ENCODE measurements at regions not wholly inside any gene's neighbourhood (a gene's known extent, or its start where the extent isn't known, plus 50 kb on each side); places are given as distances from the start of the nearest gene placed in this dataset.

DNA sequence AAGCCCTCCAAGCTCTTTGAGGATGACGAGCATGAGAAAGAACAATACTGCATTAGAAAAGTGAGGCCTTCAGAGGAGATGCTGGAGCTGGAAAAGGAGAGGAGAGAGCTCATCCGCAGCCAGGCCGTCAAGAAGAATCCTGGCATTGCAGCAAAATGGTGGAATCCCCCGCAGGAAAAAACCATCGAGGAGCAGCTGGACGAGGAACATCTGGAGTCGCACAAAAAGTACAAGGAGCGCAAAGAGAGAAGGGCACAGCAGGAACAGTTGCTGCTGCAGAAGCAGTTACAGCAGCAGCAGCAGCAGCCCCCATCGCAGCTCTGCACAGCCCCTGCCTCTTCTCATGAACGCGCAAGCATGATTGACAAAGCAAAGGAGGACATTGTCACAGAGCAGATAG lies 71.2 kb downstream of the C9orf152 start:
- Mint-ChIP-seq H3K36me3 (ENCODE audit: low read depth) (peaks cover 15% of the 10 kb centered on the region), H3K27ac (no peak overlapping the region), H3K4me3 (no peak overlapping the region), H3K9me3 (ENCODE audit: low read depth) (no peaks in the 10 kb centered on the region), H3K4me1 (peaks cover 4% of the 10 kb centered on the region), H3K27me3 (no peaks in the 10 kb centered on the region)
- POLR2A ChIA-PET = no interaction called here
- no peak for DNase-seq
- intact Hi-C loops (cut with DNase I, micrococcal nuclease) = no loop called here
- no peak for ATAC-seq
- CTCF ChIA-PET = interaction anchor here (0.7 to 1.0 kb wide), 2 partner anchors 15 to 47 kb away, joined by 3 read pairs; no protein-coding TSS in a partner anchor

DNA sequence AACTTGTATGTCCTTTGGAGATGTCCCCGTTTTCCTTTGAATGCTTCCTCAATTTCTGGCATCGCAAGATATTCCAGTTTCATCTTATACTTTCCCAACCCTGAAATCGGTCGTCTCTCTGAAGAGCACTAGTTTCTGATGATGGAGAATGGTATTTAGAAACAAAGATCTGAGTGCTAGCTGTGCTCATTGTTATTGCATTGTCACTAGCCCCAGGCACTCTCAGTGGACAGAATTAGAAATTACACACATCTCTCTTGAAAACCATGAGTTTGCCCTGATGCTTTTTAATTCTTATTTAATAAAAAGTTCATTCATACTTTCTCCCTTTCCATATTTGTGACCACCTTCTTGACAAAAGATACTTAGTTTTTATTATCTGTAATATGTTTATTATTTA lies 67.7 kb downstream of the C9orf152 start:
- no peak overlapping the region for H3K27ac Mint-ChIP-seq

DNA sequence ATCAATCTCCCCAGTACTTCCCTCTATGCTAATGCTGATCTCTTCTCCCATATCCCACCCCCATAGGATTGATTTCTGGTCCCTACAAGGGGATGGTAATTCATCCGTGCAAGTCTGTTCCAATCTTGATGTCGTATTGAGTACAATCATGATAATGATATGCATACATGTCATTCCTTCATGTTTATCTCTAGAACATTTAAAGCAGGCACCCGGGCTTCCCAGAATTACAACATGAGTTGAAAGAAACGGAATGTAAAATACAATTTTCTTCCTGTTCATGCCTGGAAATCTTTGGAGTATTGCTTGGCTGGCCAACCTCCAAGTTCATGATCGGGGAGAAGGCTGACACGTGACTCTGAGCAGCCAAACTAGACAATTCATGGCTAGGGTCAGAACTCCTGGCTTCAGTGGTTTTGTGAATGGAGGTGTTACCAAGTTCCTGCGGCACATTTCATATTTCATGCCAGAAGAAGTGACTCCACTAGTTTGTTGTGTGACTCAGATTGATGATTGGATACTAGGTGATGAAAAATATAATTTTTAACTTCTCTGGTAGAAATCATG lies 66.6 kb downstream of the C9orf152 start:
- H3K36me3 Mint-ChIP-seq (ENCODE audit: low read depth) = peaks cover 15% of the 10 kb centered on the region
- no peak overlapping the region for H3K4me3 Mint-ChIP-seq
- no peak overlapping the region for H3K27ac Mint-ChIP-seq
- ATAC-seq (no peak), DNase-seq (no peak)
- POLR2A ChIA-PET = no interaction called here
- no peaks in the 10 kb centered on the region for H3K9me3 Mint-ChIP-seq (ENCODE audit: low read depth)
- CTCF ChIA-PET = no interaction called here
- H3K27me3 Mint-ChIP-seq = no peaks in the 10 kb centered on the region
- peaks cover 26% of the 10 kb centered on the region for H3K4me1 Mint-ChIP-seq
- intact Hi-C loops (cut with DNase I, micrococcal nuclease) = no loop called here

More for the DNA sequence above, 67.7 kb downstream of the C9orf152 start:
- ATAC-seq (no peak), DNase-seq (no peak)
- H3K4me1 Mint-ChIP-seq = peaks cover 24% of the 10 kb centered on the region
- no peak overlapping the region for H3K4me3 Mint-ChIP-seq
- intact Hi-C loops (cut with DNase I, micrococcal nuclease) = no loop called here
- H3K27me3 Mint-ChIP-seq = no peaks in the 10 kb centered on the region
- H3K9me3 Mint-ChIP-seq (ENCODE audit: low read depth) = no peaks in the 10 kb centered on the region
- CTCF ChIA-PET = interaction anchor here (0.5 kb wide), 1 partner anchor 566 kb away, joined by 4 read pairs; no protein-coding TSS in a partner anchor
- peaks cover 15% of the 10 kb centered on the region for H3K36me3 Mint-ChIP-seq (ENCODE audit: low read depth)
- POLR2A ChIA-PET = no interaction called here

DNA sequence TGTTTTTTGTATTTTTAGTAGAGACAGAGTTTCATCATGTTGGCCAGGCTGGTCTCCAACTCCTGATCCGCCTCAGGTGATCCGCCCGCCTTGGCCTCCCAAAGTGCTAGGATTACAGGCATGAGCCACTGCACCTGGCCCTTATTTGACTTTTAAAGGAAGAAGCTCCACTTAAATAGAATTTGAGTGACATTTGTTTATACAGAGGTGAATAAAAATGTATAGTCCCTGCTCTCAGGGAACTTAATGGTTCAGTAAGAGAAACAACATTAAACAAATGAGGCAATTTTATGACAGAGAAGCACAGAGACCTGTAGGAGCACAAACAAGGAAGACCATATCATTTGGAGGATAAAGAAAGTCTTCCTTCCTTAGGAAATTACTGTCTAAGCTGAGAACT lies 65.7 kb downstream of the C9orf152 start:
- POLR2A ChIA-PET = no interaction called here
- no peak overlapping the region for H3K4me3 Mint-ChIP-seq
- H3K4me1 Mint-ChIP-seq = peaks cover 33% of the 10 kb centered on the region
- CTCF ChIA-PET = interaction anchor here (1.0 to 1.5 kb wide), 3 partner anchors 9 to 17 kb away, joined by 3 to 6 read pairs (median 3); no protein-coding TSS in a partner anchor
- DNase-seq (no peak), ATAC-seq (no peak)
- peaks cover 11% of the 10 kb centered on the region for H3K36me3 Mint-ChIP-seq (ENCODE audit: low read depth)
- no peaks in the 10 kb centered on the region for H3K27me3 Mint-ChIP-seq
- no peaks in the 10 kb centered on the region for H3K9me3 Mint-ChIP-seq (ENCODE audit: low read depth)
- intact Hi-C loops (cut with DNase I, micrococcal nuclease) = no loop called here
- peak overlapping the region; percentile 56 for H3K27ac Mint-ChIP-seq

DNA sequence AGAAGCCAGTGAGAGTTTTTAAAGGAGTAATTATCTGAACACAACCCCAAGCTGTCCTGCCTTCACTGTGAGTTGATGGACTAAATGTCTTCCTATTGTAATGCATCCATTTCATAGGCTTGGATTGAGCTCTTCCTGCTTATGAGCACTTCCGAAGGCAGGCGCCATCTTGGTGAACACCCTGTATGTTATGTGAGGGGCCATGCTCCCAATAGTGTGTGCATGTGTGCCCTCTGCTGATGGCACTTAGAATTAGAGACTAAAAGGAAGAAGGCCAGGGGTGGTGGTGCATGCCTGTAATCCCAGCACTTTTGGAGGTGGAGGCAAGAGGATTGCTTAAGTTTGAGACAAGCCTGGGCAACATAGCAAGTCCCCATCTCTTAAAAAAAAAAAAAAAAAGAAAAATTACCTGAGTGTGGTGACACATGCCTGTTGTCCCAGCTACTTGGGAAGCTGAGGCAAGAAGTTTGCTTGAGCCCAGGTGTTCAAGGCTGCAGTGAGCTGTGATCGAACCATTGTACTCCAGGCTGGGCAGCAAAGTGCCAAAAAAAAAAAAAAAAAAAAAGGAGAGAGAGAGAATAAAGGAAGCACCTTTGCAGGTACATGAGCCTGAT lies 65.0 kb downstream of the C9orf152 start:
- Mint-ChIP-seq H3K27ac (peak overlapping the region; percentile 87), H3K4me1 (peaks cover 40% of the 10 kb centered on the region), H3K36me3 (ENCODE audit: low read depth) (peaks cover 7% of the 10 kb centered on the region), H3K9me3 (ENCODE audit: low read depth) (no peaks in the 10 kb centered on the region), H3K4me3 (no peak overlapping the region), H3K27me3 (no peaks in the 10 kb centered on the region)
- peak; percentile 23 for DNase-seq
- ChIA-PET POLR2A (no interaction called here), CTCF (interaction anchor here (0.9 to 1.5 kb wide), 4 partner anchors 8 to 242 kb away, joined by 3 to 6 read pairs (median 3); no protein-coding TSS in a partner anchor)
- intact Hi-C loops (cut with DNase I, micrococcal nuclease) = no loop called here
- ATAC-seq = no peak

DNA sequence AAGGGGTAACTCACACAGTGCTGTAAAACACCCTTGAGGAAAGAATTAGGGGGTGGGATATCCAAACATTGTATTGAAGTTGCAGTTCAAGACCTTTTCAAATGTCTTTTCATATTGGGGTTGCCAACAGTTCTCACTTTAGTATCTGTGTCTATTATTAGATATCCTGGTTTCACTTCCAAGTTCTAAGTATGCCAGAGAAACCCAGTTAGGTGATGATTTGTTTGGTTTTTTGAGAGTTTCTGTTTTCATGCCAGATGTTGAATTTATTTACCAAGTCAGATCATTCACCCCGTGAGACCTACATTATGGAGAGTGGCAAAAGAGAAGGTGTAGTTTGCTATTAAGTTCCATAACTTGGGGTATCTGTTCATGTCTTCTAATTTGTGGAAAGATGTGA lies 64.5 kb downstream of the C9orf152 start:
- Mint-ChIP-seq H3K27me3 (no peaks in the 10 kb centered on the region), H3K9me3 (ENCODE audit: low read depth) (no peaks in the 10 kb centered on the region), H3K4me3 (no peak overlapping the region), H3K27ac (peak overlapping the region; percentile 87), H3K4me1 (peaks cover 45% of the 10 kb centered on the region), H3K36me3 (ENCODE audit: low read depth) (peaks cover 5% of the 10 kb centered on the region)
- ATAC-seq (no peak), DNase-seq (no peak)
- ChIA-PET POLR2A (no interaction called here), CTCF (interaction anchor here (0.8 to 2.1 kb wide), 8 partner anchors 9 to 242 kb away, joined by 3 to 10 read pairs (median 3); no protein-coding TSS in a partner anchor)
- intact Hi-C loops (cut with DNase I, micrococcal nuclease) = no loop called here

DNA sequence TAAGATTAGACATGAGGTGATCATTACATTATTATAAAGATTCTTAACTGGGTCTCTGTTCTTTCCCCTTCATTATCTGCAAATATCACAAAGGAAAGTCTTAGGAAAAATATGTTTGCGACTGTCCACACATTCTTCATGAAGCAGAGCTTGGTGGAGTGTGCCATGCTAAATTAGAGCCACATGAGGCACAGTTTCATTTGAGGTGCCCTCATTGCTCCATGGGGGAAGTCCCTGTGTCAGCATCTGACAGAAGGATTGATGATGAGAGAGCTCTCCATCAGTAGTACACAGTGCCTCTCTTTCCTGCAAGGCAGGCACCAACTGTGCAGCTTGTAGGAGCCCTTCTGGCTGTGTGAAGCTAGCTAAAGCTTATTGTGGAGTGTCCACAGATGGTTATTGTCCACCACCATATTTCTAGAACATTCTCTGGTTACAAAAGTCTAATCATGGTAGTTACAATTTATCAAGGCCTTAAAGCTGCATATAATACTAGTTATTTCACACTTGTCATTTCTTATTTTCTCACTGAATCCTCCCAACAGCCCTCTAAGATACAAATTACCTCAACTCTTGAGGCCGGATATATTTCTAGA lies 63.9 kb downstream of the C9orf152 start:
- peaks cover 51% of the 10 kb centered on the region for H3K4me1 Mint-ChIP-seq
- no peak overlapping the region for H3K4me3 Mint-ChIP-seq
- POLR2A ChIA-PET = no interaction called here
- CTCF ChIA-PET = interaction anchor here (0.5 to 2.1 kb wide), 11 partner anchors 8 to 241 kb away, joined by 3 to 10 read pairs (median 3); no protein-coding TSS in a partner anchor
- H3K9me3 Mint-ChIP-seq (ENCODE audit: low read depth) = no peaks in the 10 kb centered on the region
- H3K36me3 Mint-ChIP-seq (ENCODE audit: low read depth) = peaks cover 2% of the 10 kb centered on the region
- H3K27ac Mint-ChIP-seq = peak overlapping the region; percentile 87
- DNase-seq (peak; percentile 66), ATAC-seq (peak; percentile 75)
- no peaks in the 10 kb centered on the region for H3K27me3 Mint-ChIP-seq
- intact Hi-C loops (cut with DNase I, micrococcal nuclease) = no loop called here

DNA sequence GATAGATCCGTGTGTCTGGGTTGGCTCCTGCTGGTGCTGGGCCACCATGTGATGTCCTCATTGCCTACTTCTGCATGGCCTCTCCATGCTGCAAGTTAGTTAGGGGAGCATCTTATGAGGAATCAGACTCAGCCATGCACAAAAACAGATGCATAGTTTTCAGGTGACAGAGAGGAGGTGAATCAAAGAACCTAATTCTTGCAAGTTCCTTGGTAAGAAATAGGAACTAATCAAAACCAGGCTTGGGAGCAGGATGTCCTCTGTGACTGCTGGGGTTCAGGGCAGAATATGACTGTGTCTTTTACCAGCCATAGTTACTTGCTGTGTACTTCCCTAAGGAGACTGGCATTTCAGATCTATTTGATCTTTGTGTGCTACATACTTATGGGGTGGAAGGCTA lies 61.6 kb downstream of the C9orf152 start:
- DNase-seq (no peak), ATAC-seq (no peak)
- POLR2A ChIA-PET = no interaction called here
- intact Hi-C loops (cut with DNase I, micrococcal nuclease) = no loop called here
- H3K9me3 Mint-ChIP-seq (ENCODE audit: low read depth) = no peaks in the 10 kb centered on the region
- peaks cover 11% of the 10 kb centered on the region for H3K36me3 Mint-ChIP-seq (ENCODE audit: low read depth)
- peaks cover 73% of the 10 kb centered on the region for H3K4me1 Mint-ChIP-seq
- no peak overlapping the region for H3K4me3 Mint-ChIP-seq
- no peaks in the 10 kb centered on the region for H3K27me3 Mint-ChIP-seq
- peak overlapping the region; percentile 47 for H3K27ac Mint-ChIP-seq
- CTCF ChIA-PET = interaction anchor here (1.1 kb wide), 1 partner anchor 37 kb away, joined by 3 read pairs; no protein-coding TSS in a partner anchor

DNA sequence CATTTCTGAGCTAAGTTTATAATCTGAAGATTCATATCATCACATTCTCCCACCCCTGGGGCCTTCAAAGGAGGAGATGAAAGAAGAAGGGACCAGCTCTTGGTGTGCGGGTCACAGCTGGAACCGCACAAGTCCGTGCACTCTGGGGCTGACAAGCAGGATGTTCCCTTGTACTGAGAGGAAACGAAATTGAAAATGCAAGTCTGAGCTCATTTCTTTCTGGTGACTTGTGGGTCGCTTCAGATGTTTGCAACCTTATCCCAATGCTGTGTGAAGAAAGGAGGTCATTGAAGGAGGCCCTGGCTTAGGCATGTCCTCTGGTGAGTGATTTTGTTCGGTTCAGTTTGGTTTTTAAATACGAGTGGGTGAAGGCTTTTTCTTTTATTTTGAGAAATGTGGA lies 59.6 kb downstream of the C9orf152 start:
- peaks cover 68% of the 10 kb centered on the region for H3K4me1 Mint-ChIP-seq
- ATAC-seq (peak; percentile 89), DNase-seq (peak; percentile 85)
- POLR2A ChIA-PET = interaction anchor here (0.6 to 1.6 kb wide), 9 partner anchors 9 to 262 kb away, joined by 3 to 11 read pairs (median 4); partner anchors contain the start of gene TXN
- H3K36me3 Mint-ChIP-seq (ENCODE audit: low read depth) = peaks cover 14% of the 10 kb centered on the region
- H3K27ac Mint-ChIP-seq = peak overlapping the region; percentile 81
- H3K27me3 Mint-ChIP-seq = no peaks in the 10 kb centered on the region
- intact Hi-C loops (cut with DNase I, micrococcal nuclease) = loop anchor here (1.0 to 2.0 kb wide), 9 partner anchors 97 to 262 kb away; partner anchors contain the start of gene TXN (in 1 of the 2)
- CTCF ChIA-PET = interaction anchor here (0.7 to 2.9 kb wide), 13 partner anchors 8 to 330 kb away, joined by 3 to 19 read pairs (median 4); partner anchors contain the start of gene TXN
- H3K9me3 Mint-ChIP-seq (ENCODE audit: low read depth) = no peaks in the 10 kb centered on the region
- H3K4me3 Mint-ChIP-seq = peak overlapping the region; percentile 57

DNA sequence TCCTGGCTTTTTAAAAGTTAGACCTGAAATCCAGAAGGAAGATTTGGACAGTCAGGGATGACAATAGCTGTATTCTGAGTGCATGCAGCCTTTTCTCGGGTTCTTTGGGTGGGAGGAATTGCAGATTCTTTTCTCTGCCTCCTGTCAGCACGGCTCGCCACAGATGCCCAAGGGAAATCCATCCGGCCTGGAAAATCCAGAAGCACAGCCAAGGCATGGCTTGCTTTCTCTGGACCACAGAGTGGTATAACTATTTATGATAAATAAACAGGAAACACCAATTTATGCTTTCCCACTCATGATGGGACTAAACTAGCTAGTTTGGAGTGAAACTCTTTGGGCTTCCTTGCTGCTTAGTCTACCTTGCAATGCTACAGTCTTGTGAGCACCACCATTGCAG lies 59.1 kb downstream of the C9orf152 start:
- no peak for DNase-seq
- intact Hi-C loops (cut with DNase I, micrococcal nuclease) = loop anchor here (1.0 to 2.0 kb wide), 9 partner anchors 98 to 263 kb away; partner anchors contain the start of gene TXN (in 1 of the 2)
- Mint-ChIP-seq H3K36me3 (ENCODE audit: low read depth) (peaks cover 14% of the 10 kb centered on the region), H3K4me3 (peak overlapping the region; percentile 57), H3K27ac (peak overlapping the region; percentile 81), H3K4me1 (peaks cover 63% of the 10 kb centered on the region), H3K27me3 (no peaks in the 10 kb centered on the region), H3K9me3 (ENCODE audit: low read depth) (no peaks in the 10 kb centered on the region)
- no peak for ATAC-seq
- ChIA-PET CTCF (interaction anchor here (0.8 to 2.9 kb wide), 11 partner anchors 12 to 331 kb away, joined by 3 to 19 read pairs (median 4); partner anchors contain the start of gene TXN), POLR2A (interaction anchor here (0.6 to 1.6 kb wide), 10 partner anchors 9 to 263 kb away, joined by 3 to 11 read pairs (median 5); partner anchors contain the start of gene TXN)

All from activated CD4-positive, alpha-beta T cell treated with anti-CD3 and anti-CD28 coated beads for 36 hours (primary cell).